Fibroblast of gingiva (primary cell): ENCODE measurements at regions not wholly inside any gene's neighbourhood (a gene's known extent, or its start where the extent isn't known, plus 50 kb on each side); places are given as distances from the start of the nearest gene placed in this dataset.
"Not testable (repeated sequence)": the region's sequence is repeated elsewhere in the genome, so short reads cannot be mapped to it uniquely, and the experiment has no call there.

Experiments used
- DNase-seq: peaks from one replicate; pipeline ENCODE4 v3.0.0-alpha.2; 2011; ENCODE audit warnings: low read depth

DNA sequence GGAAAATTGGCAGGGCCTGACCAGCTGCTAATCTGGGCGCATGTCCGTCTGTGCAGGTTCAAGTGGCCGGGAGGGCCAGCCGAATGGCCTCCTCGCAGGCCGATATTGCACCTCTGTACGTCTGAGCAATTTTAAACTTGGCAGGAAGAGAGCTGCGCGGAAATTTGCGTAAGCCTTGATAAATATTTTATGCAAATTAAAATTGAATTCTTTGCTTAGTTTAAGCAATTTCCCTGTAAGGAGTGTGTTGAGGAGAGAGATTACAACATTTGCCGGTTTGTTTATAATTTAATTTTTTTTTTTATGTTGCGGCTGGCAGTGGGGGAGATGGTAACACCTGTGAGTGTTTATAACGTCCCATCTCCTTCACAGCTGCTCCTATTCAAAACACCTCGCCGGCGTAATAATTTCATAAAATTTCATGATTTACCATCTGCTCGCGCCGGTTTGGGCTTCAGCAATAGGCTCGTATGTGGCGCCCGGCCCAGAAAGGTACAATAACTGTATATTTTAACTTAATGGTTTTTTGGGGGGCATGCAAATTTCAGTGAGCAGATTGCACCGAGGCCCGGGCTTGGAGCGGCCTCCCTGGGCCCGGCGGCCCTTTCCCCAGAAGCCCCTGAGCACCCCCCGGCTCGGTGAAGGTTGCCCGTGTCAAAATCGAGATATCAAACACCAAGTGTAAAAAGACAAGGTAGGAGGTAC lies 269.4 kb upstream of the MVB12B start:
- DNase-seq, result no peak

DNA sequence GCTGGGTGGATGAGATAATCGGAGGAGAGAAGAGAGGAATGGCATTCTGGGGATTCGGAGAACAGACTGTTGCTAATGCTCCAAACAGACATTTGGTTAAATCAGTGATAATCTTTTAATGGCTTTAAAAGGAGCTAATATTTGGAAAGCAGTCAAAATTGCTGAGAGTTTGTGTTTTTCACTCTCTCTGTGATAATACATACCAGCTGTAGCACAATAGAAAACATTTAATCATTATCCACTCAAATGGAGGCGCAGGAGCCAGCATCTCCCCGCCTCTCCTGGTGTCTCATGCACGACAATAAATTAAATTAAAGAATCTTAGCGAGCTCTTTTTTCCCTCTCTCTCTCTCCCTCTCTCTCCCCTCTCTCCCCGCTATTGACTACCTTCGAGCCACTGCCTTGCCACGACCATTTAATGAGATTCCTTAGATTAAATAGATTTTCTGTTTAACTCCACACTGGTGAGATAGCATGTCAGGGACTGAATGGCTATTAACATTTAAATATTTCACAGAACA lies 268.6 kb upstream of the MVB12B start:
- DNase-seq, result no peak

DNA sequence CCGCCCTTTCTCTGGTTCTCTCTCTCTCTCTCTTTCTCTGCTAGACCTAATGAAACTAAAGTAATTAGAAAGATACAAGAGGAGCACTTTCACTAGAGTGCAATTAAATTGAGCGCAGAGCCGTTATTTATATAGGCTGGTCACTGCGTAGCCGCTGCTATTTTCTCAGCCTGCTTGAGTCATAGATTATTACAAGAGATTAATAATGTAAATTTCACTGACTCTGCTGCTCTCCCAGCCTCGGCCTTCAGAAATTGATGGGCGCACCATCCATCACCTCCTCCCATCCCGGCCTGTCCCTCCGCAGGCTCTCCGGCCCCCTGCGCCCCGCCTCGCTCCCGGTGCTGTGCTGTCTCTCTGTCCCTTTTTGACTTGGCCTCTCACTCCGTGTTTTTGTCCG lies 268.0 kb upstream of the MVB12B start:
- DNase-seq, result no peak

DNA sequence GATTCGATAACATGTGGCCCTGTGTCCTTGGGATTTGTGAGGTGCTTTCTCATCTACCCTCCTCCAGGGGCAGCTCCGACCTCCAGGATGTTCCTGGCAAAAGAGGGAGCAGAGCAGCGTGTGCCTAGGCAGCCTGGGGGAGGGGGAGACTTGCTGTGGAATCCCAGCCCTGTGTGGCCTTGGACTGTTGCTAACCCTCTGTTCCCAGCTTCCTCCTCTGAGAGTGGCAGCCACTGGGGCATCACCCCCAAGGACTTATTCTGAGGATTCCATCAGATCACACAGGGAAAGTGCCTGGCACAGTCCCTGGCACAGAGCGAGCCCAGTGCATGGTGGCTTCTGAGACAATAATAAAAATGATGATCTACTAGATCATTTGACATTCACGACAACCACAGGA lies 265.1 kb upstream of the MVB12B start:
- DNase-seq, result no peak

DNA sequence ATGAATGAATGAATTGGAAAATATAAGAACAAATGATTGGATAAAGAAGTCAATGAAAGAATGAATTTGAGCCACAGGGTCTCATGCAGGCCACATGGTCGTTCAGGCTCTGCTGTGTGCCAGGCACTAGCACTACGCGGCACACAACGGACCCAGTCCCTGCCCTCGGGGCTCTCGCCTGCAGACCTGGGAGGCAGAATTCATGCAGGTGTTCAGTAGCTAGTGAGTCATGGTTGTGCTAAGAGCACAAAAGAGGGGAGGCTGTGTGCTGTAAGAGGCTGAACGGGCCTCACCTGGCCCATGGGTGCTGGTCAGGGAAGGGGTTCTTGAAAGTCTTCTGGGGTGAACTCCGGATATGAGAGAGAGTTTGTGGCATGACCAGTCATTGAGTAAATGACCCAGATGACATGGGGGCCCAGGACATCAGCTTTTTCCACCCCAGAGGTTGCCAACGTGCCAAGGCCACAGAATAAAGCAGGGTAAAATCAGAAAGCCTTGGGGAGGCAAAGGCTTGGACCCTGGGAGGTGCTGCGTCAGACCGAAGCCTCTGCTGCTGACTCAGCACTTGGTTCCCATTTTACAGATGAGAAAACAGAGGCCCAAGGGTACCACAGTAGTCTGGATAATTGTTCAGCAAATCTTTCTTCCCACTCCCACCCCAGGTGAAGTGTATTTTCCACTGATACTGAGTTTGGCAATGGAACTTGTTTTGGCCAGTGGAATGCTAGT lies 264.3 kb upstream of the MVB12B start:
- no peak for DNase-seq

DNA sequence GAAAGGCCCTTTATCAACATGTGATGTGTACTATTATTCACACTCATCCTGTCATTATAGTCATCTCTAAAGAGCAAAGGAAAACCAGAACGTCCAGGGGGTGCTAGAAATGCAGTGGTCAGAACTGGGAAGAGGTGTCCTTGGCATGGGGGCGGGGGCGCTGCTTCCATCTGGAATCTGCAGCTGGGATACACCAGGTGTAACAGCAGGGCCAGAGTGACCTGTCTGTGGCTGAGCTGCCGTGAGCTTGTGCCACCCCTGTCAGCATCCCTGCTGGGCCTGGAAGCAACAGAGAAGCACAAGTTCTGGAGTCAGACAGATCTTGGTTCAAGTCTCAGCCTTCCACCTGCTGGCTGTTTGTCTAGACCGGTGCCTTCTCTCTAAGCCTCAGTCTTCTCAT lies 263.3 kb upstream of the MVB12B start:
- DNase-seq, result no peak

DNA sequence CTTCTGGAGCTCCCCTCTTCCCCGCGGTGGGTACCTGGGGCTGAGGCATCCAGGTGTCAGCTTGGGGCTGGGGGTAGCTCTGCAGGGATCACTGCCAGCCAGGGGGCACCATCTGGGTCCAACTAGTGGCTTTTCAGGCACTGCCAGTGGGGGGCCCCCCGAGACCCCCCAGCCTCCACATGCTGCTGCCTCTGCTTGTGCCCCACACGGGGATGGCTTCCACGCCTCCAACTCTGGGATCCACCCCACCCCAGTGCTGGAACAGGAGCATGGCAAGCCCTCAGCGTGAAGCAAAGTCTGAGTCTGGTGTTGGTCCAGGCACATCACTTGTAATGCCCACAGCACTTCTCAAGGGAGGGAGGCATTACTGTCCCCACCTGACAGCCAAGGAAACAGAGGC lies 260.5 kb upstream of the MVB12B start:
- no peak for DNase-seq

DNA sequence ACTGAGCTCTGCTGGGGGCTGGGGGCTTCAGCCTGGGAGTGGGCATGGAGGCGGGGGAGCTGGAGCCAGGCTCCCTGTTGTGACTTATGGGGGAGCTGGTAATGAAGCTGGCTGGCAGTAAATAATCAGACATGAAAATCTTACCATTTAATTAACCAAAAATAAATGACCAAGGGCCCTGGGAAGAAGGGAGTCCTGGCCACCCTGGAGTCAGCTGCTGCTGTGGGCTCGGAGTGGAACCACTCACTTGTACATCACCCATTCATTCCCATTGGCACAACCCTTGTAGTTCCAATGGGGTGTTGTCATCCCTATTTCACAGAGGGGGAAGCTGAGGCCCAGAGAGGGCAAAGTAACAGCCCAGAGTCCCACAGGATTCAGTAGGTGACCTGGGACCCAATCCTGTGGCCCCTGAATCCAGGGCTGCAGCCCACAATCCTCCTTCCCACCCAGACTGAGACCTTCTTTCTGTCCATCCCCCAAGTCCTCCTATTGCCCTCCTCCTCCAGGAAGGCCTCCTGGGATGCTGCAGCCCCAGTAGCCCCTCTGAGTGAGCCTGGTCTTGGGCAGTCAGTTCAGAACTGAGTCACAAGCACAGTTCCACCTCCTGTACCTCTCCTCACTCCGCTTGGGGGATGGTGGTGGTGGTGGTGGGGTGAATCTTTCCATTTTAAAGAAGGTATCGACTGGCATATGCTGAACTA lies 259.4 kb upstream of the MVB12B start:
- DNase-seq, result no peak

DNA sequence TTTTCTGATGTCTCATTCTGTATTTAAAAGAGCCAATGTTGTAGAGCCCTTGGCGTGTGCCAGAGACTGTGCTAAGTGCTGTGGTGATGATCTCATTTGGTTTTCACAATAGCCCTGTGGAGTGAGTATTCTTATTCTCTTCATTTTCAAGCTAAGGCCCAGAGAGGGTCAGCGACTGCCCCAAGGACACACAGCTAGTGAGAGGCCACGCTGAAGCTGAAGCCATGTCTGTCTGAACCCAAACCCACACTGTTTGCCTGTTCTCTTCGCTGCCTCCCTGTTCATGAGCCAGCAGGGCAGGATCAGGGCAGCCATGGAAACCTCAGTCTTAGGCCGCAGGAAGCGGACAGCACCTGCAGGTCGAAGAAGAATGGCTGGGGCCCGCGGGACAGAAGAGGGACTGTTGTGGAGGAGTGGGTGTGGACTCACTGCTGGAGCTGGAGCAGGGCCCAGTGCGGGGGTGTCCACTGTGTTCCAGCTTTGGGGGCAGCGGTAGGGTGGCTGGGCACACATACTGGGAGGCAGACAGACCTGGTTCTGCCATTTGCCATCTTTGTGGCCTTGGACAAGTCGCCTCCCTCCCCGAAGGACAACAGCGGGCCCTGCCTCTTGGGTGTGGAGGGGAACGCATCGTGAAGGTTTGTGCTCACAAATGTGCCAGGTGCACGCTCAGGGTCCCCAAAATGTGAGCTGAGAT lies 257.9 kb upstream of the MVB12B start:
- no peak for DNase-seq

DNA sequence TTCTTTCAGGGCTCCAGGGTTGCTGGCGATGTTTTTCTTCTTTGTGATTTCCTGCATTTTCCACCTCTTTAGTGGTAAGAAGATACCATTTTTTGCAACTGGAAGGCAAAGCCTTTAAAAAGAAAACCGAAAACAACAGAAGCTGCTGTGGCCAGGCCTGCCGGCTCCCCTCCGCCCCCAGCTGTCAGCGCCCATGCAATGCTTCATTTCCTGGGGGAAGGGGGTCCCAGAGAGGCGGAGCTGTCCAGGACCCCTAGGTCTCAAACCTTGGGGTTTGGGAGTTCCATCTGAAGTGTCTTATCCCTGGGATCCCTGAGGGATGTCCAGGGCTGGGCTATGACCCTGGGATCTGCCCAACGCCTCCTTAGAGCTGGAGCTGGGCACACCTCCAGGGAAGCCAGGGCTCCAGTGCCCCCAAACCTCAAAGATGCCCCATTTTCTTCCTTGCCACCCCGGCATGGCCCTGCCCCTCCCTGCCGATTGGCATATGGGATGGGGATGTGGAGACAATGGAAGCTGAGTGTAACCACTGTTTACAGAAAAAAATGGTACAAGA lies 257.2 kb upstream of the MVB12B start:
- DNase-seq, result no peak

DNA sequence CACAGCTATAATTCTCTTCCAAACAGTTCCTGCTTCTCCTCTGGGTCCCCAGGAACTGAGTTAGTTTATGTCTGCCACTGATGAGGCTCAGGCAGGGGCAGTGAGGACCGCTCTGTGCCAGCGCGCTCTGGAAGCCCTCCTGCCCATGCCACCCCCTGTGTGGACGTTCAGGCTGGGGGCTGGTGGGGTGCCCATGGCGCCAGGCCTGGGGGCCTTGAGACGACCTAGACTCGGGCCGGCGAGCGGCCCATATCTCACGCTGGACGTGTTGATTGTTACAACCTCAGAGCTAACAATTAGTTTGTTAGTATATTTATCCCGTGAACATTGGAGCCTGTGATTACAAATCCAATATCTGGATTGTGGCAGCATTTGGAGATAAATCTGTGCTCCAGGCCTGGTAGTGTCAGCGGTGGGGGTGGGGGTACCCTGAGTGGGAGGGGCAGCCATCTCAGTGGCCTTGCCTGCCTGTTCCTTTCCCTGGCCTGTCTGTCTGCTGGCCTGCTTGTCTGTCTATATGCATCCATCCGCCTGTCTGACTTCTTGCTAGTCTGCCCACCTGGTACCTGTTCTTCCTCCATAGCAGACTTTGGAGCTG lies 256.5 kb upstream of the MVB12B start:
- DNase-seq, result no peak

DNA sequence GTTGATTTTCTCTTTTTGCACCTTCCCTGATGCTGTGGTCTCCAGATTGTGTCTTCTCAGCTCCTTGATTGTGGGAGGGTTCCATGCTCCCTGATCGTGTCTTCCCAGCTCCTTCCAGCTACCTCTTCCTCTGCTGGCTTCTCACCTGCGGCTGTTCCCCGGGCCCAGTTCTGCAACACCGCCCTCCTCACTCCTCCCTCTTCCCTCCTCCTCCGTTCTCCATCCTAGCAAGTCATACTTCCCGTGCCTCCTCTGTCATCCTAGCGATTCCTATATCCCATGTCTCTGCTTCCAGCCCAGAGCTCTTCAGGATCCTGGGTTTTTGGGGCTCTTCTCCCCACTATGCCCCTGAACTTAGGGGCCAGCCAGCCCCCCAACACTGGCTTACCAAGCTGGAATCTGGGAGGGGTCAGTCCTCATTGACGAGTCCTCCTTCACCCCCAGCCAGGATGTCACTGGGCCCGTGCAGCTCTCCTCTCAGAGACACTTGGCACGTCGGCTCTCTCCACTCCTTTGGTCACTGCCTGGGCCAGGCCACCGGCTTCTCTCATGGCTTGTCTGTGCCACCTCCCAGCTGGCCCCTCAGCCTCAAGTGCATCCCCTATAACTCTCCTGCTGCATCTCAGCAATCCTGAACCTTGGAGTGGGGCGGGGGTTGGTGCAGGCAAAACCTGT lies 255.4 kb upstream of the MVB12B start:
- no peak for DNase-seq

DNA sequence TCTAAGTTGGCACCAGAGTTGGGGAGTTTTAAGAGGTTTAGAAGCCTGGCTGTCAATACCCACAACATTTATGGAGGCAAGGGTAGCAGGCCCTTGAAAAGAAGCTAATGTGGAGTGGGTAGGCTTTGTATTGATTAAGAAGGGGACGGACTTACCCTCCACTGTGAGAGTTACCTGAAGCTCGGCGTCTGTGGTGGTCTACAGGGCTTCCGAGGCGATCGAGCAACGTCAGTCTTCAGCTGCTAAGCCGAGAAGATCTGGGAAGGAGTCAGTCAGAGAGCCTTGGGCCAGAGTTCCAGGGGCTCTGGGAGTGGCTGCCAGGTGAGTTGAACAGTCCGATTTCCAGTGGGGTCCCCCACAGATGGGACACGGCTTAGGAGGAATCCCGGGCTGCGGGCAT lies 249.0 kb upstream of the MVB12B start:
- DNase-seq, result not testable (repeated sequence)

DNA sequence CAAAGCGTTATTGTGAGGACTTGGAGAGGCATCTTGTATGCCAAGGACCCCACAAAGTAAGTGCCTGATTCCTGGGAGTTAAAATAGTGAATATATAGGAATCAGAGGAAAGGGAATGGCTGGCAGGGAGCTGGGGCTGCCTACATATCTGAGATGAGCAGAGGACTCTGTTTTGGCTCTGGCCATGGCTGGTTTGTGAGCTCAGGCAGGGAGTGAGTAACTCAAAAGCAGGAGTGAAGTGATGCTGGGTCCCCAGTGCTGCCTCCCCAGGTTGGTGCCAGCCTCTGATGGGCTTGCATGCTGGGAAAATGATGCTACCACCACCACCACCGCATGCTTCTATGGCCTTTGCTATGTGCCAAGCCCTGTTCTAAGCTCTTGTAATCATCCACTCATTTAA lies 246.0 kb upstream of the MVB12B start:
- DNase-seq, result no peak

DNA sequence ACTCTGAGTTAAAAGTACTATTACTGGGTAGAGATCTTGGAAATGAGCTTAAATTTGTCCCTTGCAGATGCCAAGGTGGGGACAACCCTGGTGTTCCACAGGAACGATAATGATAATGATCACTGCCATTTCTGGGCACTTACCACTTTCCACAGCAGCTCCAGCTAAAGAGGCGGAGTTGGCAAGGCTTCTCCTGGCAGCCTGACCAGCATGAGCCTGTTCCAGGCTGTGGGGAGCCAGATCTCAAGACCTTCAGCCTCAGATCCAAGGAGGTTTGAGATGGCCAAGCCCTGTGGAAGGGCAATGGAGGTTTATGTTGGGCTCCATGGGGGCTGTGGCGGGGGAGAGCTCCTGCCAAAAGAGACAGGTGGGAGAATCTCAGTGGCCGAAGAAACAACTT lies 244.9 kb upstream of the MVB12B start:
- DNase-seq, result no peak

DNA sequence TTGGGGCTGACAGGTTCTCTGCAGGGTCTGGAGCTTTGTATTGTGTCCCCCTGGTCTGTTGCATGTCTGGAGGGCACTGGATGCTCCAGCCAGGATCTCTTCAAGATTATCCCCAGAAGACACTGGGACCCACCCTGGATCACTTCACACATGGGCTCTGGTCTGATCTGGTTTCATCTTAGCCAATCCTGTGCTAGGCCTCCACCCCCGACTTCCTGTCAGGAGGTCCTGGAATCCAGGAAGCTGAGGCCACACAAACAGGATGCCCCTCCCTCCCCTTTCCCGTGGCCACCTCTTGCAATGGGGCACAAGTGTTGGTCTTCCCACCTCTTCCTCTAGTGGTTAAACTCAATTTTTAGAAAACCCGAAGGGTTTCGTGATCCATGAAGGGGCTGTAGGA lies 242.6 kb upstream of the MVB12B start:
- DNase-seq, result no peak

DNA sequence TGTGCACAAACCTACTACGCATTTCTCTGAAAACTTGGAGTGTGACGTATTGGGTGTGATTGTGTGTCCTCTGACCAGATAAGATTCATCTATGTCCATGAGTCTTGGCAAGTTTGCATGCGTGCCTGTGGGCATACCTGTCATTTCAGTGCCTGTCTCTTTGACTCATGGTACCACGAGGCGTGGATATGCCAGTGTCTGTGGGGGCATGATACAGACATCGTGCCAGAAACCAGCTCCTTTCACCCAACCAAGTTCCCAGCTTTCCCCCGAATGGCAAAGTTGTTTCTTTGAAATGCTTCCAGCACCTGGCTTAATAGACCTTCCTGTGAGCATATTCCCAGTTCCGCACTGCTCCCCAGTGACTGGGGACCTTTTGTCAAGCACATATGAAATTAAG lies 241.9 kb upstream of the MVB12B start:
- no peak for DNase-seq

DNA sequence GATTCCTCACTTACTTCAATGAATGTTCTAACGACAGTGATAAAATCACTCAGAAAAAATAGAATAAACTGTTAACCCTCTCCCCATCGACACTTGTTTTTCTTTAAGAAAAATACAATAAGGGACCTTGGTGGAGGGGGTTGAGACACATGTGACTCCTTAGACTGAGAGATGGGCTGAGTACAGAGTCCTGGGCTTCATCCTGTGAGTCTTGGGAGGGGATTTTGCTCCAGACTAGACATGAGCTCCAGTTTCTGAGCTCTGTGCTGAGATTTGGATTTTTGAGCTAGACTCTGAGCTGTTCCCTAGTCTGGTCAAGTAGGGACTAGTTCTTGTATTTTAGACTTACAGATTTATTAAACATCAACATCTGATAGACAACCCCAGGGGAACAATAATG lies 241.5 kb upstream of the MVB12B start:
- DNase-seq, result no peak

DNA sequence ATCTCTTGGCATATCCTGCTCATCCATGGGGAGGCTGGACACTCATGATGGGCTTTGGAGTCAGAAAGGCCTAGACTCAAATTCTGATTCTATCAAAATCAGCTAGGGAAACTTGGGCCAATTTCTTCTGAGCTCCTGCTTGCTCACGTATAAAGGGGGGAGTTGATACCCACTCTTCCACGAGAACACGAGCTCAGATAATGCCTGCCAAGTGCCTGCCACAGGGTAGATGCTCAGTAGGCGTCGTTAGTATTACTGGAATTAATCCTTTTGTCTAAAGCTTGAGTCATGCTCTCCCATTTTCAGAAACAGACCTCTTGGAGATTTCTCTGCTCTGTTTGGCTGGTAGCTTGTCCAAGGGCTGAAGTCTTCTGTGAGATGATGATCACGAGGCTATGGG lies 238.3 kb upstream of the MVB12B start:
- no peak for DNase-seq

DNA sequence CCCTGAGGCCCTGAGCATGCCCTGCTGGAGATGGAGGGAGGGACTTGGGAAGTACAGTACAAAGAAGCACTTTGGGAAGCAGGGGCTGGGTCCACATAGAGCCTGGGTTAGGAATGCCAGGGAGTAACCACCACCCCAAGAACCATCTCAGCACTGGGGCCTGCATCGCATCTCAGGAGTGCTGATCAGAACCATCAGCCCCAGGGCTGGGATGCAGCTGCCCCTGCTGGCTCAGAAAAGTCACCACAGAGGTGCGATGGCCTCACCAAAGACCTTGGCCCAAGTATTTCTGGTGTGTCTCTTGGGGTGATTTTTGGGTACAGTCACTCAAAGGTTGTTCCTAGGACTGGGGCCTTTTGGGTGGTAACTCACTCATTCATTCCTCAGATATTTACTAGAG lies 236.8 kb upstream of the MVB12B start:
- no peak for DNase-seq

DNA sequence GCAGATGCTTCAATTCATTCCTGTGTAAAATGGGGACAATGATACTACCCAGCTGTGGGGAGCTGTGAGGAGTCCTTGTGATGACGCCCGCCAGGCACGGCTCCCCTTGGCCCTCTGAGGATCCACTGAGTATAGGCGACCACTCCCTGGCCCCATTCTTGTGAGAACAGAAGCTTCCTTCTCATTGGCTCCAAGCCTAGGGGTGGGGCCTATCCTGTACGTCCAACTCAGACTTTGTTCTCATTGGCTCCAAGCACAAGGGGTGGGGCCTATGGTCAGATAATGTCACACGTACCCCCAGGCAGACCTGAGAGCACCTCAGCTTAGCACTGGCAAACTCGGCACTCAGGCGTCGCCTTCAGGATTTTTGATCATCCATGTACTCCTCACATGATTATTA lies 232.9 kb upstream of the MVB12B start:
- no peak for DNase-seq
